ENCODE measurements at regions not wholly inside any gene's neighbourhood (a gene's known extent, or its start where the extent isn't known, plus 50 kb on each side); places are given as distances from the start of the nearest gene placed in this dataset.
"Not testable (repeated sequence)": the region's sequence is repeated elsewhere in the genome, so short reads cannot be mapped to it uniquely, and the experiment has no call there.

GRCh38 chr14:78010688-78011087, 159.5 kb upstream of the NRXN3 start:
- no peak for DNase-seq (ENCODE audit: low spot score)
- no peak overlapping the region for H3K4me2 ChIP-seq (ENCODE audit: low read length)
- no peak overlapping the region for H3K4me3 ChIP-seq (ENCODE audit: low read depth, low read length, poor library complexity, severe bottlenecking)
- no peaks in the 10 kb centered on the region for H3K4me1 ChIP-seq (ENCODE audit: insufficient read depth, low read length, poor library complexity, severe bottlenecking)
- intact Hi-C loops (cut with micrococcal nuclease; ENCODE audit: unreplicated experiment): no loop called here
- no peaks in the 10 kb centered on the region for H3K79me2 ChIP-seq (ENCODE audit: insufficient read depth, low read depth, low read length)
- ChIA-PET POLR2A (no interaction called here), CTCF (ENCODE audit: unreplicated experiment) (no interaction called here)
- H3K9me3 ChIP-seq (ENCODE audit: low read length): no peaks in the 10 kb centered on the region
- H3K36me3 ChIP-seq (ENCODE audit: insufficient read depth, low read length): no peaks in the 10 kb centered on the region
- BruUV-seq (replicated peaks): no TSS peak
- TF ChIP-seq CTCF (conservative IDR thresholded peaks at IDR 0.05; ENCODE audit: low read length) (no peak), EZH2phosphoT487 (IDR thresholded peaks at IDR 0.05; ENCODE audit: borderline replicate concordance, low read depth, low read length) (no peak)
- H2AFZ ChIP-seq (ENCODE audit: low read length): no peak overlapping the region
- no peaks in the 10 kb centered on the region for H3K9me2 ChIP-seq (ENCODE audit: insufficient read depth, low read length)
- no peaks in the 10 kb centered on the region for H4K20me1 ChIP-seq (ENCODE audit: insufficient read depth, low read length)
- H3K27ac ChIP-seq (ENCODE audit: low read depth, low read length, poor library complexity, severe bottlenecking): no peak overlapping the region

GRCh38 chr14:78013911-78014310, 156.3 kb upstream of the NRXN3 start:
- POLR2A ChIA-PET: not testable (repeated sequence)

GRCh38 chr14:78016532-78016931, 153.6 kb upstream of the NRXN3 start:
- Histone ChIP-seq H4K20me1 (ENCODE audit: insufficient read depth, low read length) (no peaks in the 10 kb centered on the region), H3K79me2 (ENCODE audit: insufficient read depth, low read depth, low read length) (no peaks in the 10 kb centered on the region), H3K4me1 (ENCODE audit: insufficient read depth, low read length, poor library complexity, severe bottlenecking) (no peaks in the 10 kb centered on the region), H3K9me3 (ENCODE audit: low read length) (no peaks in the 10 kb centered on the region), H3K4me3 (ENCODE audit: low read depth, low read length, poor library complexity, severe bottlenecking) (no peak overlapping the region), H3K9me2 (ENCODE audit: insufficient read depth, low read length) (no peaks in the 10 kb centered on the region), H2AFZ (ENCODE audit: low read length) (no peak overlapping the region), H3K27ac (ENCODE audit: low read depth, low read length, poor library complexity, severe bottlenecking) (no peak overlapping the region), H3K4me2 (ENCODE audit: low read length) (no peak overlapping the region), H3K36me3 (ENCODE audit: insufficient read depth, low read length) (no peaks in the 10 kb centered on the region)
- ChIA-PET CTCF (ENCODE audit: unreplicated experiment) (no interaction called here), POLR2A (interaction anchor here (0.6 kb wide), 1 partner anchor 309 kb away, joined by 3 read pairs; no protein-coding TSS in a partner anchor)
- intact Hi-C loops (cut with micrococcal nuclease; ENCODE audit: unreplicated experiment): no loop called here
- no peak for TF ChIP-seq EZH2phosphoT487 (IDR thresholded peaks at IDR 0.05; ENCODE audit: borderline replicate concordance, low read depth, low read length)
- DNase-seq (ENCODE audit: low spot score): no peak
- BruUV-seq (replicated peaks): no TSS peak

More at GRCh38 chr14:78013911-78014310, 156.3 kb upstream of the NRXN3 start:
- DNase-seq (ENCODE audit: low spot score); H3K79me2 ChIP-seq (ENCODE audit: insufficient read depth, low read depth, low read length); H3K9me3 ChIP-seq (ENCODE audit: low read length); CTCF ChIA-PET (ENCODE audit: unreplicated experiment); H3K4me1 ChIP-seq (ENCODE audit: insufficient read depth, low read length, poor library complexity, severe bottlenecking); intact Hi-C loops (cut with micrococcal nuclease; ENCODE audit: unreplicated experiment); H3K4me3 ChIP-seq (ENCODE audit: low read depth, low read length, poor library complexity, severe bottlenecking); H3K4me2 ChIP-seq (ENCODE audit: low read length); H2AFZ ChIP-seq (ENCODE audit: low read length); H3K9me2 ChIP-seq (ENCODE audit: insufficient read depth, low read length); H3K36me3 ChIP-seq (ENCODE audit: insufficient read depth, low read length); BruUV-seq (replicated peaks); H3K27ac ChIP-seq (ENCODE audit: low read depth, low read length, poor library complexity, severe bottlenecking); H4K20me1 ChIP-seq (ENCODE audit: insufficient read depth, low read length): not testable (repeated sequence)

- H3K9me2 ChIP-seq (ENCODE audit: insufficient read depth, low read length): no peaks in the 10 kb centered on the region
- H3K27ac ChIP-seq (ENCODE audit: low read depth, low read length, poor library complexity, severe bottlenecking): no peak overlapping the region
- POLR2A ChIA-PET: interaction anchor here (0.6 kb wide), 1 partner anchor 21 kb away, joined by 3 read pairs; no protein-coding TSS in a partner anchor
- H3K4me1 ChIP-seq (ENCODE audit: insufficient read depth, low read length, poor library complexity, severe bottlenecking): no peaks in the 10 kb centered on the region
- CTCF ChIA-PET (ENCODE audit: unreplicated experiment): no interaction called here
- H2AFZ ChIP-seq (ENCODE audit: low read length): no peak overlapping the region
- no peak overlapping the region for H3K4me2 ChIP-seq (ENCODE audit: low read length)
- H3K9me3 ChIP-seq (ENCODE audit: low read length): no peaks in the 10 kb centered on the region
- TF ChIP-seq EZH2phosphoT487 (IDR thresholded peaks at IDR 0.05; ENCODE audit: borderline replicate concordance, low read depth, low read length) (no peak), CTCF (conservative IDR thresholded peaks at IDR 0.05; ENCODE audit: low read length) (no peak)
- DNase-seq (ENCODE audit: low spot score): no peak
- H3K4me3 ChIP-seq (ENCODE audit: low read depth, low read length, poor library complexity, severe bottlenecking): no peak overlapping the region
- no peaks in the 10 kb centered on the region for H3K36me3 ChIP-seq (ENCODE audit: insufficient read depth, low read length)
- intact Hi-C loops (cut with micrococcal nuclease; ENCODE audit: unreplicated experiment): no loop called here
- no peaks in the 10 kb centered on the region for H4K20me1 ChIP-seq (ENCODE audit: insufficient read depth, low read length)
- BruUV-seq (replicated peaks): no TSS peak
- H3K79me2 ChIP-seq (ENCODE audit: insufficient read depth, low read depth, low read length): no peaks in the 10 kb centered on the region
Observed at GRCh38 chr14:78018283-78018682, 151.9 kb upstream of the NRXN3 start.
